ENCODE measurements at regions not wholly inside any gene's neighbourhood (a gene's known extent, or its start where the extent isn't known, plus 50 kb on each side); places are given as distances from the start of the nearest gene placed in this dataset.
A peak's percentile ranks its signal among the peaks of the same experiment; 100 is the strongest.

- TF ChIP-seq CTCF (conservative IDR thresholded peaks at IDR 0.05; ENCODE audit: low read depth, low read length): no peak
- no peak for DNase-seq (ENCODE audit: low read depth)
- no peak overlapping the region for H3K4me3 ChIP-seq (ENCODE audit: low read length)
Observed at GRCh38 chr2:21223618-21224017, 99.8 kb downstream of the TDRD15 start.

- TF ChIP-seq CTCF (conservative IDR thresholded peaks at IDR 0.05; ENCODE audit: low read depth, low read length): no peak
- no peak for DNase-seq (ENCODE audit: low read depth)
- H3K4me3 ChIP-seq (ENCODE audit: low read length): no peak overlapping the region
Observed at GRCh38 chr2:21228041-21228895, 104.5 kb downstream of the TDRD15 start.

GRCh38 chr2:21229302-21229701 lies 105.5 kb downstream of the TDRD15 start:
- TF ChIP-seq CTCF (conservative IDR thresholded peaks at IDR 0.05; ENCODE audit: low read depth, low read length): no peak
- peak; percentile 47 for DNase-seq (ENCODE audit: low read depth)
- no peak overlapping the region for H3K4me3 ChIP-seq (ENCODE audit: low read length)

GRCh38 chr2:21230140-21230539 lies 106.4 kb downstream of the TDRD15 start:
- no peak for DNase-seq (ENCODE audit: low read depth)
- no peak overlapping the region for H3K4me3 ChIP-seq (ENCODE audit: low read length)
- TF ChIP-seq CTCF (conservative IDR thresholded peaks at IDR 0.05; ENCODE audit: low read depth, low read length): no peak

GRCh38 chr2:21231985-21232384 lies 108.2 kb downstream of the TDRD15 start:
- no peak for DNase-seq (ENCODE audit: low read depth)

GRCh38 chr2:21233194-21233593 lies 109.4 kb downstream of the TDRD15 start:
- no peak for TF ChIP-seq CTCF (conservative IDR thresholded peaks at IDR 0.05; ENCODE audit: low read depth, low read length)
- no peak for DNase-seq (ENCODE audit: low read depth)
- H3K4me3 ChIP-seq (ENCODE audit: low read length): no peak overlapping the region

More at GRCh38 chr2:21231985-21232384, 108.2 kb downstream of the TDRD15 start:
- H3K4me3 ChIP-seq (ENCODE audit: low read length): no peak overlapping the region
- TF ChIP-seq CTCF (conservative IDR thresholded peaks at IDR 0.05; ENCODE audit: low read depth, low read length): no peak

- H3K4me3 ChIP-seq (ENCODE audit: low read length): no peak overlapping the region
- TF ChIP-seq CTCF (conservative IDR thresholded peaks at IDR 0.05; ENCODE audit: low read depth, low read length): no peak
- DNase-seq (ENCODE audit: low read depth): no peak
Observed at GRCh38 chr2:21234001-21234400, 110.2 kb downstream of the TDRD15 start.

All from retinal pigment epithelial cell (primary cell).